IPS-11a (cell line): ENCODE measurements at regions not wholly inside any gene's neighbourhood (a gene's known extent, or its start where the extent isn't known, plus 50 kb on each side); places are given as distances from the start of the nearest gene placed in this dataset.

Source experiments
- H3K4me3 ChIP-seq: one replicate; pipeline ENCODE4 v1.5.1; 2013; ENCODE audit warnings: low read depth, low read length, control low read depth

GRCh38 chrX:36436361-36436760 lies 516.8 kb downstream of the CFAP47 start:
- H3K4me3 ChIP-seq, result no peak overlapping the region

GRCh38 chrX:36443007-36443406 lies 523.5 kb downstream of the CFAP47 start:
- H3K4me3 ChIP-seq, result no peak overlapping the region

DNA sequence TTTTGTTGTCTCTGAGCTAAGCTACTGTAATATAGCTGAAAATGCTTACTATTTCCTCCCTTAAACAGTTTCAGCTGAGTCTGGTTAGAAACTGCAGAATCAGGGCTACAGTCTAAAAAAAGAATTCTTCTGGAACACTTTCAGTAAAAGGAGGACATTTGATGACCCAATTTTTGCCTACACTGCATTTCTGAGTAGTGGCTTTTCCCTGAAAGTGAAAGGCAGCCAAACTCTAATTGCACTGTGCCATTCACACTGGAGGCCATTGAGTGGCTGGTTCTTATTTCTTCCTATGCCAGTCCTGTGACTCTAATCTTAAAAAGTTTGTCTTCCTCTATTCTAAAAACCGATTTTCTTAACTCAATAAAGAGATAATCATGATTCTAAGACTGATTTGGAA lies 526.0 kb downstream of the CFAP47 start:
- no peak overlapping the region for H3K4me3 ChIP-seq

- H3K4me3 ChIP-seq, result no peak overlapping the region
Measured at GRCh38 chrX:36462142-36462541, 542.6 kb downstream of the CFAP47 start.

DNA sequence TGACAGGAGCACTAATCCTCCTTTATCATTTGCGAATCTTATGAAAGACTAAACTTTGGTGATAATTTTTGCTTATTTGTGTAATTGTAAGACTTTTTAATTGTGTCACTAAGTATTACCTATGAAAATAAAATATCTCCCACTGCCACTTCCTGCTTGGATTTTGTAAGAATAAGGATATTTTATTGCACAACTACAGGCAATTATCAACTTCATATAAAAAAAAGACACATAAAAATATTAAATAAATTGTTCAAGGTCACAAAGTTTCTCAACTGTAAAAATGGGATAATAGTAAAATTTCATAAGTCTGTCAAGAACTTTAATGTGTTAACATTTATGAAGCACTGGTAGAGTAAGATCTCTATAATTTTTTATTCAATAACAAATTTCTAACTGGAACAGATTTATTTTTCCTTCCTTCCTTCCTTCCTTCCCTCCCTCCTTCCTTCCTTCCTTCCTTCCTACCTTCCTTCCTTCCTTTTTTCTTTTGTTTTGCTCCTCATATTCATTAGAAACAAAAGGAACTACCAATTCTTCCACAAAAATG lies 527.6 kb upstream of the FAM47C start:
- no peak overlapping the region for H3K4me3 ChIP-seq

GRCh38 chrX:36501169-36501702 lies 506.9 kb upstream of the FAM47C start:
- no peak overlapping the region for H3K4me3 ChIP-seq

DNA sequence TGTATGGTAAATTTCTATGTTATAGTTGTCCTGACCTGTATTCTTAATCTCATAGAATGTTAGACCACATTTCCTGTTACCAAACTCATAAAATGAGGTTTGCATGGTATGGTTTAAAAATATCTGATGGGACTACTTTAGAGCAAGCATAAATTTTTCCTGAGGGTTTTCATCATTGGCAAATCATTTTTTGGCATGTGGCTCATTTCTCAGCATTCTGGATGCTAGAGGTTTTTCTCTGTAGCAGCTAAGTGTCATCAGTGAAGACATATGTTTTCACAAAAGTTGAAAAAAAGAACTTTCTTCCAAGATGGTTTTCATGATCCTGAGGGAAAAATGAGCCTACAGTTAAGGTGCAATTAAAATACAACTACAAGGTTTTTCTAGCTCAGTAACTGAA lies 503.5 kb upstream of the FAM47C start:
- no peak overlapping the region for H3K4me3 ChIP-seq

- no peak overlapping the region for H3K4me3 ChIP-seq
Measured at GRCh38 chrX:36508042-36508441, 500.1 kb upstream of the FAM47C start.

DNA sequence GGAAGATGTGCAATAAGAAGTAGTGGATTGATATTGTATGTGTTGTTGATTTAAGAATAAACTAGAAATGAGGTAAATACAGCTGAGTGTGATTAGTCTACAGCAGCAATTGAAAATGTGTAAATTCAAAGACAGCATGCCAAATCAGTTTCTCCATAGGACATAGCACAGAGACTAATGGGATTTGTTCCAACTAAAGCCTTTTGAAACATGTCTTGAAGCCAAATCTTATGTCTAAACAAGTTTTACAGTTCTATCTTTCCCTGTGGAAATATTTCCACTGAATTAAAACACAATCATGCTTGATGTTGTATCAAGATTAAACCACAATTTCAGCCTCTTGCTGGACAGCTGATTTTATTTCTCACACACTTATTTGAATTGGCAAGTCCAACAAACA lies 497.4 kb upstream of the FAM47C start:
- H3K4me3 ChIP-seq, result no peak overlapping the region

DNA sequence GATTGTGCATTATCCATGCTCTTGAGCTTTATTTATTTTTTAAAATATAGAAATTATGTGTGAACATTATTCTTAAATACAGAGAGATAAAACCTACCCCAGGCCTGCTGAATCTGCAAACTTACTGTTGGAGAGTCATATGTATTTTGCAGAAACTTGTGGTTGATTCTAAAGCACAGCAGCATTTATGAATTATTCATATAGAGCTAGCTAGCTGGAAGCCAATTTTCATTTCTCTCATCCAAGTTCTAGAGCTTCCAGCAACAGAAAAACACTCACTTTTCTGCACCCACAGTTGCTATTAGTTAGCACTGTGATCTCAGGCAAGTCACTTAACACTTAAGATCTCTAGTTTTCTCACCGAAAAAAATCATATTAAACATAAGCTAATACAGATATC lies 479.5 kb upstream of the FAM47C start:
- no peak overlapping the region for H3K4me3 ChIP-seq

DNA sequence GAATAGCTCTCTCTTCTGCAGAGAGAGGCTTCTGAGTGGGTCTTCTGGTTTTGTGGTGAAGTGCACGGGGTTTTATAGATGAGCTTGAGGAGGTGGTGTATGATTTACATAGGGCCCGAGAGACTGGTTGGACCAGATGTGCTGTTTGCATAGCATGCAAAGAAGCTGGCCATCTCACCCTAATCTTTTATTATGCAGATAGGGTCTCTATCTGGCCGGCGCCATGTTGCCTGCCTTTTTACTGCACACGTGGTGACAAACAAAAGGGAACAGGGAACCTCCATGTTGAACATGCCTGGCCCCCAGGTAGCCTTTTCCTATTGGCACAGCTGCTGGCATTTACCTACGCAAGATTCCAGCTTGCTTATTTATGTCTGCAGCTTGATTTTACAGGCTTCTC lies 473.3 kb upstream of the FAM47C start:
- no peak overlapping the region for H3K4me3 ChIP-seq

GRCh38 chrX:36543499-36543898 lies 464.7 kb upstream of the FAM47C start:
- no peak overlapping the region for H3K4me3 ChIP-seq

DNA sequence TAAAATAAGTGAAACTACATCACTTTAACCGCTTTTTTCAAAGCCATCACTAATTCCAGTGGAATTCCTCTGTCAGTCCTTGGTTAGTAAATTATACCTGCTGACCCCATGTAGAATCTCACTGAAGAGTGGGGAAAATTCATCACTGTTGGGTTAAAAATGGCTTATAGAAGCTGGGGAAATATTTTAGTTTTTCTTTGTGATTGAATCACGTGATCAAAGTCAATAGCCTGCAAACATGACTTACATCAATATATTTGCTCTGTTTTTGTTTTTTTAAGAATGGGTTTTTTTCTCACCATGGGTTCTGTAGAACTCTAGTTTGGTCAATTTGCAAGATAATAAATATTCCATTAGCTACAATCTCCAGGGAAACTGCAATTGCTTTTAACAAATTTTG lies 445.2 kb upstream of the FAM47C start:
- no peak overlapping the region for H3K4me3 ChIP-seq

GRCh38 chrX:36568946-36569345 lies 439.2 kb upstream of the FAM47C start:
- no peak overlapping the region for H3K4me3 ChIP-seq

DNA sequence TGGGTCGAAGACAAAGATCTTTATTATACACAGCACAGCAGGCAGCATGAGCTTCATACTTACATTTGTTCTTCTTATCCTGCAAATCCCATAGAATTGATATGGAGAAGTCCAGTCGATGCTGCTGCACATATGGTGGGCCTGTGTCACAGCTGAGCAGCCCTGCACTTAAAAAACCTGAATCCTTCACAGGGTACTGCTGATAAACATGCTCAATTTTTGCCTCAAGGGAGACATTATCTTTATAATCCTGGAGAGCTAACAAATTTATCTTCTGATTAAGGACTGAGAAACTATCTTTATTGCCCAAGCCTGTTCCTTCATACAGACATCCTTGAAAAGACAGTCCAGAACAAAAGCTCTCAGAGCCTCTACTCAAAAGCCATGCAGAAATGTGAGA lies 434.4 kb upstream of the FAM47C start:
- H3K4me3 ChIP-seq, result no peak overlapping the region

DNA sequence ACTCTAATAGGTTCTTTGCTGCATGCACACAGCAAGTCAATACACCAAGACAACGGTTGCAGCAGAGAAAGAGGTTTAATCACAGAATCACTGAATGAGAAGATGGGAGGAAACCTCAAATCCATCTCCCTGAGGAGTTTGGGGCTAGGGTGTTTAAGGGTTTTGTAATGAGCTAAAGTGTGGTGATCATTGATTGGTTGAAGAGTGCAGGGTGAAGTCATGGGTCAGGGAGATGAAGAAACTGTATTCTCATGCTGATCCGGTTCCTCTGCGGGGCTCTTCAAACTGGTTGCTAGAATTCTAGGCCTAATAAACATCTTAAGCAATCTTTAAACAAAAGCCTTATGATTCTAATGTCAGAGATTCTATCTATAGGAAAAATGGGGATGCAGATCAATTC lies 432.5 kb upstream of the FAM47C start:
- H3K4me3 ChIP-seq, result no peak overlapping the region

GRCh38 chrX:36577006-36577405 lies 431.2 kb upstream of the FAM47C start:
- H3K4me3 ChIP-seq, result no peak overlapping the region

DNA sequence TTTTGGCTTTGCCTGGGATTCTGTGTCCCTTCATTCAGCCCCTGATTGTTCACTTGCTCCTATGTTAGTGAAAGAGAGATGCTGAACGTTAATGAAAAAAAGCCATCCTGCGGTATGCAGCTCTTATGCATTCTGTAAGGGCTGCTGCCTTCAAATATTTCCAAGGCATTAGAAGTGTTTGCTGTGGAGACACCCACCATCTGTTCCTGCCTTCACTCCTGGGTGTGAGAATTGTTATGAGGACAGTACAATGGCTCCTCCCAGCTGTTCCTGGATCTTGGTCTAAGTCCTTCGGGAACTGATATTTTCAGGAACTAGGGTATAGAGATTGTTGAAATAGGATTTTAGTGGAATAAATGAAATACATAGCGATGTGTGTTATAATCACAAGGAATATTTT lies 427.1 kb upstream of the FAM47C start:
- H3K4me3 ChIP-seq, result no peak overlapping the region

DNA sequence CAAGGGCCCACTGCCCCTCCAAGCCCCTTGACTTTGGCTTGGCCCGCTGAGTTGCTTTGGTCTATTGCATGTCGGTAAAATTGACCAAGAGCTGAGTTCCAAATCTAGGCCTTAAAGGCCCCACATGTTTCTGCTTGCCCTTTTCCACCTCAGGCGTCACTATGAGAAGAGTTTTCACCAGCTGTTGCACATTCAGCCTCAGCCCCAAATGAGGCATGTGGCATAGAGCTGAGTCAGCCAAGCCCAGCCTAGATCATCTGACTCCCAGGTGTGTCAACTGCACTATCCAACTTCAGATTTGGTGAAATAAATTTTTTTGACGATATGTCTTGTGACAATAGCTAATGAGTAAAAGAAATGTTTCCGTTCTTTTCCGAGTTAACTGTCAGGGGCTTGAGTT lies 424.5 kb upstream of the FAM47C start:
- no peak overlapping the region for H3K4me3 ChIP-seq

GRCh38 chrX:36609616-36610585 lies 398.3 kb upstream of the FAM47C start:
- no peak overlapping the region for H3K4me3 ChIP-seq

- no peak overlapping the region for H3K4me3 ChIP-seq
Measured at GRCh38 chrX:36626898-36627297, 381.3 kb upstream of the FAM47C start.

- no peak overlapping the region for H3K4me3 ChIP-seq
Measured at GRCh38 chrX:36640232-36640631, 367.9 kb upstream of the FAM47C start.
